ENCODE measurements at regions not wholly inside any gene's neighbourhood (a gene's known extent, or its start where the extent isn't known, plus 50 kb on each side); places are given as distances from the start of the nearest gene placed in this dataset.

GRCh38 chr17:14407541-14407940 is 106.7 kb downstream of the HS3ST3B1 start:
- 73 to 78% methylated on average over 2 of the region's 2 CpGs for WGBS, 2 donors
- intact Hi-C loops (cut with DNase I; ENCODE audit: low total_unique reads) = no loop called here
- TF ChIP-seq POLR2A (IDR thresholded peaks at IDR 0.05) = no peak
- no peak for TF ChIP-seq CTCF (IDR thresholded peaks at IDR 0.05)
- no peak for DNase-seq (ENCODE audit: low spot score in 2 of 2)
- no peak overlapping the region for H3K4me3 ChIP-seq (ENCODE audit: low read depth, poor library complexity, severe bottlenecking)

GRCh38 chr17:14405189-14405588 is 104.3 kb downstream of the HS3ST3B1 start:
- 88 to 92% methylated on average over 4 of the region's 4 CpGs for WGBS, 2 donors
- no peak for TF ChIP-seq CTCF (IDR thresholded peaks at IDR 0.05)
- TF ChIP-seq POLR2A (IDR thresholded peaks at IDR 0.05) = no peak
- DNase-seq (ENCODE audit: low spot score in 2 of 2) = no peak
- intact Hi-C loops (cut with DNase I; ENCODE audit: low total_unique reads) = no loop called here
- H3K4me3 ChIP-seq (ENCODE audit: low read depth, poor library complexity, severe bottlenecking) = no peak overlapping the region
